WI38 (cell line): ENCODE measurements at regions not wholly inside any gene's neighbourhood (a gene's known extent, or its start where the extent isn't known, plus 50 kb on each side); places are given as distances from the start of the nearest gene placed in this dataset.

ENCODE experiments used
- H3K4me3 ChIP-seq: 2 replicates; pipeline ENCODE4 v1.5.1; 2011; ENCODE audit warnings: low read depth, mild to moderate bottlenecking, control low read depth, low read length
- CTCF ChIP-seq: IDR thresholded peaks from 2 replicates; pipeline ENCODE4 v1.5.1; 2012; ENCODE audit warnings: low read depth, mild to moderate bottlenecking, control low read depth, low read length

- no peak overlapping the region for H3K4me3 ChIP-seq
- no peak for TF ChIP-seq CTCF
These were observed 657.4 kb downstream of the AJAP1 start for GRCh38 chr1:5311634-5312292.

GRCh38 chr1:5311147-5311546 lies 656.7 kb downstream of the AJAP1 start:
- TF ChIP-seq CTCF: no peak
- H3K4me3 ChIP-seq: no peak overlapping the region

GRCh38 chr1:5308249-5308648 lies 653.8 kb downstream of the AJAP1 start:
- no peak for TF ChIP-seq CTCF
- no peak overlapping the region for H3K4me3 ChIP-seq

GRCh38 chr1:5304702-5305101 lies 650.3 kb downstream of the AJAP1 start:
- H3K4me3 ChIP-seq: no peak overlapping the region
- TF ChIP-seq CTCF: no peak

- H3K4me3 ChIP-seq: no peak overlapping the region
- TF ChIP-seq CTCF: no peak
These were observed 644.0 kb downstream of the AJAP1 start for GRCh38 chr1:5298376-5298775.

GRCh38 chr1:5297886-5298239 lies 643.5 kb downstream of the AJAP1 start:
- H3K4me3 ChIP-seq: no peak overlapping the region
- TF ChIP-seq CTCF: no peak

GRCh38 chr1:5297180-5297885 lies 642.9 kb downstream of the AJAP1 start:
- no peak for TF ChIP-seq CTCF
- no peak overlapping the region for H3K4me3 ChIP-seq
